Middle frontal gyrus (tissue), 1 donor: ENCODE measurements at regions not wholly inside any gene's neighbourhood (a gene's known extent, or its start where the extent isn't known, plus 50 kb on each side); places are given as distances from the start of the nearest gene placed in this dataset.

Experiments
- DNase-seq: peaks from one replicate; pipeline ENCODE4 v3.0.0-alpha.2; 2015; ENCODE audit warnings: low spot score; ENCODE audit errors: extremely low spot score

- no peak for DNase-seq
These were observed 409.7 kb upstream of the PRMT6 start for GRCh38 chr1:106646816-106647215.

GRCh38 chr1:106651028-106651762, 405.3 kb upstream of the PRMT6 start:
- DNase-seq = no peak

- no peak for DNase-seq
These were observed 396.8 kb upstream of the PRMT6 start for GRCh38 chr1:106659490-106660244.

GRCh38 chr1:106675558-106675957, 380.9 kb upstream of the PRMT6 start:
- no peak for DNase-seq

- no peak for DNase-seq
These were observed 380.5 kb upstream of the PRMT6 start for GRCh38 chr1:106676021-106676420.

GRCh38 chr1:106677181-106677580, 379.3 kb upstream of the PRMT6 start:
- no peak for DNase-seq

GRCh38 chr1:106677721-106678120, 378.8 kb upstream of the PRMT6 start:
- no peak for DNase-seq

- no peak for DNase-seq
These were observed 378.0 kb upstream of the PRMT6 start for GRCh38 chr1:106678279-106679050.

GRCh38 chr1:106680216-106680615, 376.3 kb upstream of the PRMT6 start:
- DNase-seq = no peak

GRCh38 chr1:106680776-106681344, 375.6 kb upstream of the PRMT6 start:
- no peak for DNase-seq

- no peak for DNase-seq
These were observed 374.4 kb upstream of the PRMT6 start for GRCh38 chr1:106681939-106682522.

- DNase-seq = no peak
These were observed 368.0 kb upstream of the PRMT6 start for GRCh38 chr1:106688446-106688845.

GRCh38 chr1:106698660-106699059, 357.8 kb upstream of the PRMT6 start:
- no peak for DNase-seq

- no peak for DNase-seq
These were observed 357.0 kb upstream of the PRMT6 start for GRCh38 chr1:106699433-106699832.

- DNase-seq = no peak
These were observed 356.3 kb upstream of the PRMT6 start for GRCh38 chr1:106700211-106700610.

GRCh38 chr1:106705971-106706370, 350.5 kb upstream of the PRMT6 start:
- no peak for DNase-seq

- no peak for DNase-seq
These were observed 338.9 kb upstream of the PRMT6 start for GRCh38 chr1:106717591-106717990.

- no peak for DNase-seq
These were observed 334.7 kb upstream of the PRMT6 start for GRCh38 chr1:106721790-106722189.

GRCh38 chr1:106722466-106722865, 334.0 kb upstream of the PRMT6 start:
- DNase-seq = no peak

- no peak for DNase-seq
These were observed 329.3 kb upstream of the PRMT6 start for GRCh38 chr1:106727171-106727570.

GRCh38 chr1:106746448-106747085, 309.9 kb upstream of the PRMT6 start:
- DNase-seq = no peak
